Right lobe of liver (tissue), 4 donors: ENCODE measurements at regions not wholly inside any gene's neighbourhood (a gene's known extent, or its start where the extent isn't known, plus 50 kb on each side); places are given as distances from the start of the nearest gene placed in this dataset.

Source experiments
- CTCF ChIP-seq, 4 donors: fragments of 200-600 bp in 3 of 4; fragments of 450-650 bp in 1 of 4; IDR thresholded peaks; one replicate each; pipeline versions ENCODE4 v1.5.1 to v1.8.0; 2016 to 2022; ENCODE audit warnings: antibody characterized with exemption in 4 of 4, mild to moderate bottlenecking in 2 of 4
- POLR2A ChIP-seq: fragments of 450-650 bp; IDR thresholded peaks from one replicate; pipeline ENCODE4 v1.6.1; 2017; ENCODE audit warnings: antibody characterized with exemption, mild to moderate bottlenecking
- donor health status: DM: no; HTN: no; CAD: no.
- donor health status: DM: no; HTN: no; CAD: no.
- donor health status: DM: no; HTN: yes; CAD: no.

- no peak for TF ChIP-seq CTCF (IDR thresholded peaks at IDR 0.05)
- no peak for TF ChIP-seq POLR2A
These were observed 350.2 kb upstream of the CDH4 start for GRCh38 chr20:60901831-60902230.
